SU-DHL-6 (cell line): ENCODE measurements at regions not wholly inside any gene's neighbourhood (a gene's known extent, or its start where the extent isn't known, plus 50 kb on each side); places are given as distances from the start of the nearest gene placed in this dataset.
"Not testable (repeated sequence)": the region's sequence is repeated elsewhere in the genome, so short reads cannot be mapped to it uniquely, and the experiment has no call there.

Source experiments
- CTCF ChIP-seq: fragments of 200-600 bp; sonication (generic); IDR thresholded peaks from one replicate; pipeline ENCODE4 v1.5.1; 2017; ENCODE audit warnings: antibody characterized with exemption, mild to moderate bottlenecking, low read length, moderate library complexity; ENCODE audit not compliant: insufficient read depth, poor library complexity, severe bottlenecking
- EZH2phosphoT487 ChIP-seq: fragments of 200-600 bp; sonication (generic), shearing (Covaris generic); conservative IDR thresholded peaks from 2 replicates; pipeline ENCODE4 v1.6.1; 2018; ENCODE audit warnings: mild to moderate bottlenecking, antibody characterized with exemption, low read length, moderate library complexity, mixed read lengths

- not testable (repeated sequence) for TF ChIP-seq CTCF, EZH2phosphoT487
Measured at GRCh38 chr11:87764075-87764474, 411.2 kb downstream of the RAB38 start.
